ENCODE measurements at regions not wholly inside any gene's neighbourhood (a gene's known extent, or its start where the extent isn't known, plus 50 kb on each side); places are given as distances from the start of the nearest gene placed in this dataset.
"Not testable (repeated sequence)": the region's sequence is repeated elsewhere in the genome, so short reads cannot be mapped to it uniquely, and the experiment has no call there.

DNA sequence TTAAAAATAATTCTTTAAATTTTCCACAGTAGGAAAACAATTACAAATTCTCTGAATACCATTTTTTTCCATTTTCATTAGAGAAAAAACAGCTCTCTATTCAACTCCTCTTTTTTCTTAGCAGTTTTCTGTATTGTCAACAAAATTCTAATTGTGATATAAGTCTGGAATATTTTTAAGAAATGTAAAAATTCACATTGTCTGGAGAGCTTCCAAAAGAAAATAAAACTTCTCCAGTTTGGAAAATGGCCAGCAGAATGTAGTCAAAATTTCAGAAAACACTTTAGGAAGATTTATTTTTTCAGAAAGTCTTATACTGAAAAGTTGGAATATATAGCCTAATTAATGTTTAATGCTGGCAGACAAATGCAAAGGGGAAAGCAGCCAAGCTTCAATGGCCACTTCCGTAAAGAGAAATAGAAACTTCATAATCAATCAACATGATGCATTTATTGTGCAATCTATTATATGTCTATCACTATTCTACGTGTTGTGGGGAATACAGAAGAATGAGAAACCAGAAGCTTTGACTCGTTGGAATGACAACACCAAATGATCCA lies 733.2 kb upstream of the PKDCC start:
- no peak for DNase-seq (ENCODE audit: low read depth)

DNA sequence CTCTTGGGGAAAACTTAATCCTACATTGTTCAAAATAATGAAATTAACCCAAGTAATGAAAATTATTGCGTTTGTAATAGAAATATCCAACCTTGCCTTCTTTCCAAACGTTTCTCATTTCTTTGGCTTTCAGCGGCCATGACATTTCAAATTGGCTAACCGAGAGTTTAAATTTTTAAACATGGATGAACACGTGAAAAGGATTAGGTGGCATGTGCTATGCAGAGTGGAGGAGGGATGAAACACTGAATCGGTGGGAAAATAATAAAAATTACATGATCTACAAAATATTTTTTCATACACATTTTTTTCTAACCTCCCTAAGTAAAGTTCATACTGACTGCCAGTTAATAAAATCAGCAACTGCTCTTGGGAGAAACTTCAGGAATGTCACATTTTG lies 728.4 kb upstream of the PKDCC start:
- no peak for DNase-seq (ENCODE audit: low read depth)

DNA sequence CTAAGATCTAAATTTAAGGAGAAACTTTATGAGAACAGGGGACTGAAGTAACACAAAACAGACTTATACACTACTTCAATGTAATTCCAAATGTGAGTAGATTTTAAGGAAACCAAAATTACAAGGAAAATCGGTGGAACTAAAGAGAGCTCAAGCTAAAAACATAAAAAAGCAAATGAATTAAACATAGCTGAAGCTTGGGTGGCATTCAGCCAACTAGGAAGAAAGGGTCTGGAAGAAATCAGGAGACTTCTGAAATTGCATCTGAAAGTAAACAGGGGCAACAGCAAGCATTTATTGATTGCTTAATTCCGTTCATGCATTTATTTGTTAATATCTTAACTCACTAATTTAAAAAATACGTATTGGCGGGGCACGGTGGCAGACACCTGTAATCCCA lies 727.3 kb upstream of the PKDCC start:
- DNase-seq (ENCODE audit: low read depth) = no peak

DNA sequence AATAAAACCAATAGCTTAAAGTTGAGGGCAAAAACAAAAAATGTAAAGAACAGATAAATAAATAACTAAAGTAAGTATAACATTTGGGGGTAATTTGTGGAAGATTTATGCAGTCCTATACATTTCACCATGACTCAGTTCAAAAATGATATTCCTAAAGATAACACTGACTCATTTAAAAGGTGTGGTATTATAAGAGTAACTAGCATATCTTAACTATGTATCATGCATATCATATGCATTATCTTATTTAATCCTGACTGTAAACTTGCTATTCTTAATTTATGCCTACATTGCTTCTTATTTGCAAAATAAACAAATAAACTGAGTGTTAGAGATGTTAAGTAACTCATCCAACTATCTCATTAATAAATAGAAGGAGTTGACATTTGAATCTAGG lies 726.5 kb upstream of the PKDCC start:
- DNase-seq (ENCODE audit: low read depth) = no peak

DNA sequence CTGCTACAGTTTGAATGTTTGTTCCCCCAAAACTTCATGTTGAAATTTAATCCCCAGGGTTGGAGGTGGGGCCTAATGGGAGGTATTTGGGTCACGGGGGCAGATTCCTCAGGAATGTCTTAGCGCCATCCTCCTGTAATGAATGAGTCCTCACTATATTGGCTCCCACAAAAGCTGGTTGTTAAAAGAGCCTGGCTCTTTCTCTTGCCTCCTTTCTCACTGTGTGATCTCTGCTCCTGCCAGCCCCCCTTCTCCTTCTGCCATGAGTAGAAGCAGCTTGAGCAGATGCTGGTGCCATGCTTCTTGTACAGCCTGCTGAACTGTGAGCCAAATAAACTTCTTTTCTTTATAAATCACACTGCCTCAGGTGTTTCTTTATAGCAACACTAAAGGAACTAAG lies 721.0 kb upstream of the PKDCC start:
- no peak for DNase-seq (ENCODE audit: low read depth)

DNA sequence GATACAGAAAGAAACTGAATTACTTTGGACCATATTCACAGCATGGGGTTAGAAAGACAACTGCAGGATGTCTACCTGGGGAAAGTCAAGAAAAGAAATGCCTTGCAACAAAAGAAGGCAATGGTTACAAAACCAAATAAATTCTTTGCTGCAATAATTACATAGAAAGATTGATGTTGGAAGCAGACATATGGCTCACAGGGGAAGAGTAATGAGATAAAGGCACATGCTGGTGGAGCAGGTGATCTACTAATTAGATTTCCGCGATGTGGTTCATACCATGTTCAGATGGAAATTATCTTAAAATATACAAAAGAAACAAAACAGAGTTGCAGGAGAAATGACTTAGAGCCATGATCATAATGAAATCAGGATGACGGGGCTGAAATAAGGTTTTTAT lies 718.8 kb upstream of the PKDCC start:
- no peak for DNase-seq (ENCODE audit: low read depth)

DNA sequence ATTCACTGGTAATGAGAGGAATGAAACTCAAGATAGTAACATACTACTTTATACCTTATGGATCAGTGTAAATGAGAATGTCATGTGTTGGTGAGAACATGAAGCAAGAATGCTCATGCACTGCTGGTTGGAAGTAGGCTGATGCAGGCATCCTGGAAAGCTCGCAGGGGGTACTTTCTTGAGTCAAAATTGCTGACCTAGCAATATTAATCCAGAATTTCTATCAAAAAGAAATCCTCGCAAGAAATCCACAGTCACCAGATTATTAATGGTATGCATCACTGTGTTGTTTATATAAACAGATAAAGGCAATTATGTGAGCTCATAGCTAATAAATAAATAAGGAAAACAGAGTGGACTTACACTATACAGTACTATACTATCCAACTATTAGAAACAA lies 713.7 kb upstream of the PKDCC start:
- DNase-seq (ENCODE audit: low read depth) = no peak

DNA sequence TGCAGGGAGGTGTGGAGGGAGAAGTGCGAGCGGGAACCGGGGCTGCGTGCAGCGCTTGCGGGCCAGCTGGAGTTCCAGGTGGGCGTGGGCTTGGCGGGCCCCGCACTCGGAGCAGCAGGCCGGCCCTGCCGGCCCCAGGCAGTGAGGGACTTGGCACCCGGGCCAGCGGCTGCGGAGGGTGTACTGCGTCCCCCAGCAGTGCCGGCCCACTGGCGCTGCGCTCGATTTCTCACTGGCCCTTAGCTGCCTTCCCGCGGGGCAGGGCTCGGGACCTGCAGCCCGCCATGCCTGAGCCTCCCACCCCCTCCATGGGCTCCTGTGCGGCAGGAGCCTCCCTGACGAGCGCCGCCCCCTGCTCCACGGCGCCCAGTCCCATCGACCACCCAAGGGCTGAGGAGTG lies 712.2 kb upstream of the PKDCC start:
- DNase-seq (ENCODE audit: low read depth) = not testable (repeated sequence)

DNA sequence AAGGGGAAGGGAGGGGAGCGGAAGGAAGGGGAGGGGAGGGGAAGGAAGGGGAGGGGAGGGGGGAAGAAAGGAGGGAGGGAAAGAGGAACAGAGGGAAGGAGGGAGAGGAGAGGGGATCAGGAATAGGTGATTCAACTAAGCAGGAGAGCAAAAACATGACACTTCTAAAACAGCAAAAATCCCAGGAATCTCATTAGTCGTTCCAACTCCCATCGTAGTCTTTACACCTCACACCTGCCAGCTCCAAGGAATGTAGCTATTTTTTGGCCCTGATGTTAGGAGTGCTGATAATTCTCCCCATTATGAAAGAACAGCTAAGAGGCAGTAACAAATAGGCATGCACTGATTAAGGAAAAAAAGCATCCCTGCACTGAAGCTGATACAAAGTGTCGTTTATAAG lies 709.9 kb upstream of the PKDCC start:
- DNase-seq (ENCODE audit: low read depth) = no peak

DNA sequence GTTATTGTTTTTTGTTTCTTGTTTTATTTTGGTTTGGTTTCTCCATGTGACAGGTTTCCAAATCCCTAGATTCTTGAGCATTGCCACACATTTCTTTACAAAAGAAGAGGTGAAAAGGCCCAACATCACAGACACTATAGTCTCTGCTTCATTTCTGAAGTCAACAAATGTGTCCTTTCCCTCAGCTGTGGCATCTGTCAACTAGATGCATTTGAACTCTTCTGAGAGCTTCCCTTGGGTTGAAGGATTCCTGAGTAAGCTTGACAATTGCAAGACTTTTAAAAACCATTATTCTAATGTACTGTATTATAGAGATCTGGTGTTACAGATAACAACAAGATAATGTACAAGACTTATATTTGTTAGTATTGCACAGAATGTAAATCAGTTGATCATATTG lies 703.3 kb upstream of the PKDCC start:
- DNase-seq (ENCODE audit: low read depth) = no peak

DNA sequence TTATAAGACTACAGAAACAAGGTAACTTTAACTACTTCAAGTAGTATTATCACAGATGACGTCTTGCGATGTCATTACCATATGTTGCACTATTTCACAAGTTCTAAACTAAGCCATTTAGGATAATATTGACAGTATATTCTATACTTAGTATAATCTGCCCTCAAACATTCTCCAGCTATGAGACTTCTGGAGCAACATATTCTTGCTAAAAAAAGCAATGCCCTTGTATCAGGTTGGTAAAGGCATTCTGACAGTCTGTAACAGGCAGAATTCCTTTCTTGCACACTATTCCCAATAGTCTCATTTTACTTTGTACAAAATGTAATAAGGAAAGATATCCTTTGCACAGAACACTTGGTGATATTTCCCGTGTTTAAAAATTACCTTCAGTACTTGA lies 694.8 kb upstream of the PKDCC start:
- no peak for DNase-seq (ENCODE audit: low read depth)

DNA sequence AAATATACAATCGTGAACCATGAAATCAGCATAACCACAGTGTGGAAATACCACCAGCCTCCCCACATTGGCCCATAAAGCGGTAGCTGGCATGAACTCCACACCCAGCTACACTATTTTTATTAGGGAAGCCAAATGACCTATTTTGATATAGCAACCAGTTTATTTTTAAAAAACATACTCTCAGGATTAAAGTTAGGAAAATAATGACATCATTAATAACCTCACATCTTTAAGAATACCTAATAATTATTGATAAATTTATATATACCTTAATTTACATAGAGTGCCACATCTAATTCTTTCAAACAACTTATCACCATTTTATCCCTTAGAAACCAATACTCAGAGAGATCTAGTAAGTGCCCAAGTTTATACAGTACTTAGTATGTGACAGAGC lies 692.0 kb upstream of the PKDCC start:
- no peak for DNase-seq (ENCODE audit: low read depth)

DNA sequence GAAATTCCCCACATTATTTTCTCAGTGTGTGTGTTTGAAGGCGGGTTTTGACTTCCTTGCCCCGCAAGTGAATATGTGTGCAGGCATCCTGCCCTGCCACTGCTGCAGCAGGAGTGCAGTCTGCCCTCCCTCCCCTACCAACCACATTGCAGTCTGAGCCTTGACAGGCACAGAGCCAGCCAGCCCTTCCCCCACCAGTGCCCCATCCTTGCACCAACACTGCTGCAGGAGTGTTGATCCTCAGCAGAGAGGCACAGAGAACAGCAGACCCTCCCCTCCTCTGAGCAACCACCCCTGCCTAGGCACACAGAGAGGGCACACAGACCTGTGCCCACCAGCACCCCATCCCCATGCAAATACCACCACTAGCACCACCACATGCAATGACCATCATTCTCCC lies 683.0 kb upstream of the PKDCC start:
- DNase-seq (ENCODE audit: low read depth) = no peak

DNA sequence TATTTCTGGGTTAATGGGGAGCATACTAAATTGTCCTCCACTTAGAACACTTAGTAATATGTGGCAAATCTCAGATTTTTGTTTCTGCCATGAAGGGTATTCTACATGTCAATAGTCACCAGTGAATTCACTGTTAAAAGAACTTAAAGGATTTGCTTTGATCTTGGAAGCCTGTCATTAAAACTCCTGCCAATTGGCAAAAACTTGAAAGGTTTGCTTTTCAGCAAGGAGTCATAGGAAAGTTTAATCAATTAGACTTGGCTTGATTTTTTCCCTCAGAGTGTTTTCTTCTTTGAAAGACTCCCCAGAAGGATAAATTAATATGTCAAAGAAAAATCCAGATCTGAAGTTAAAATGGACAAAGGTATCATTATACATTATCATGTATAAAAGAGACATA lies 671.9 kb upstream of the PKDCC start:
- no peak for DNase-seq (ENCODE audit: low read depth)

DNA sequence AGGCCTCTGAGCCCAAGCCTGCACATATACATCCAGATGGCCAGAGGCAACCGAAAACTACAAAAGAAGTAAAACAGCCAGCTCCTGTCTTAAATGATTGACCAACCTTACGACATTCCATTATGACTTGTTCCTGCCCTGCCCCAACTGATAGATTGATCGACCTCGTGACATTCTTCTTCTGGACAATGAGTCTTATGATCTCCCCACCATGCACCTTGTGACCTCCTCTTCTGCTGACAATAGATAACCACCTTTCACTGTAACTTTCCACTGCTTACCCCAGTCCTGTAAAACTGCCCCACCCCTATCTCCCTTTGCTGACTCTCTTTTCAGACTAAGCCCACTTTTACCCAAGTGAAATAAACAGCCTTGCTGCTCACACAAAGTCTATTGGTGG lies 670.0 kb upstream of the PKDCC start:
- no peak for DNase-seq (ENCODE audit: low read depth)

DNA sequence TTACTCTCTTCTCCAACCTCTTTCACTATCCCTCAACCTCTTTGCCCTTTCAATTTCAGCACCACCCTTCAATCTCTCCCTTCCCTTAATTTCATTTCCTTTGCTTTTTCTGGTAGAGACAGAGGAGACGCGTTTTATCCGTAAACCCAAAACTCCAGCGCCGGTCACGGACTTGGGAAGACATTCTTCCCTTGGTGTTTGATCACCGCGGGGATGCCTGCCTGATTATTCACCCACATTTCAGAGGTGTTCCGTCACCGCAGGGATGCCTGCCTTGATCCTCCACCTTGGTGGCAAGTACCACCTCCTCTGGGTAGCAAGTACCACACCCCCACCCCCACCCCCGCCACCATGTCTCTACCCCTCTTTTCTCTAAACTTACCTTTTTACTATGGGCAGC lies 669.4 kb upstream of the PKDCC start:
- no peak for DNase-seq (ENCODE audit: low read depth)

DNA sequence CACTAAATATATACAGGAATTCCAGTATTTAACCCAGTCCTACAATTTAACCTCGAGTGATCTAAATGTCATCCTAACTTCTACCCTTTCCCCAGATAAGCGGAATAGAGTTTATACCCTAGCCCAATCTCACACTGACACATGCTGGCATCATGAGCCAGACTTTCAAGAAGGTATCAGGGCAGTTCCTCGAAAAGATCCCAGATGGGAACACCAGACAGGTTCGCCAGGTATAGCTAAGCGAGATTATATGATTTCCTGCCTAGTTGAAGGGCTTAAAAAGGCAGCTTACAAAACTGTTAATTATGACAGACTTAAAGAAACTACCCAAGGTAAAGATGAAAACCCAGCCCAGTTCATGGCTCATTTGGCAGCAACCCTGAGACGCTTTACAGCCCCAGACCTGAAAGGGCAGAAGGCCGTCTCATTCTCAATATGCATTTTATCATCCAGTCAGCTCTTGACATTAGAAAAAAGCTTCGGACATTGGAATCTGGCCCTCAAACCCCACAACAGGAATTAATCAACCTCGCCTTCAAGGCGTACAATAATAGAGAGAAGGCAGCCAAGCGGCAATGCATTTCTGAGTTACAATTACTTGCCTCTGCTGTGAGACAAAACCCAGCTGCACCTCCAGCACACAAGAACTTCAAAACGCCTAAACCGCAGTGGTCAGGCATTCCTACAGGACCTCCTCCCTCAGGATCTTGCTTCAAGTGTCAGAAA lies 668.2 kb upstream of the PKDCC start:
- no peak for DNase-seq (ENCODE audit: low read depth)

DNA sequence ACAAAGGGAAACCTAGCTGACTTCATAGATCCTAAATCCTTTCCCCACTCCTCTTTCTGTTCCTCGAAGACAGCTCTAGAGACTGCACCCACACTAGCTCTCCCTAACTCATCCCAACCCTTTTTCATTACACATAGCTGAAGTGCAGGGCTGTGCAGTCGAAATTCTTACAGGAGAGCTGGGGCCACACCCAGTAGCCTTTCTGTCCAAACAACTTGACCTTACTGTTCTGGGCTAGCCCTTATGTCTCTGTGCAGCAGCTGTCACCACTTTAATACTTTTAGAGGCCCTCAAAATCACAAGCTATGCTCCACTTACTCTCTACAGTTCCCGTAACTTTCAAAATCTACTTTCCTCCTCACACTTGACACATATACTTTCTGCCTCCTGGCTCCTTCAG lies 666.1 kb upstream of the PKDCC start:
- no peak for DNase-seq (ENCODE audit: low read depth)

DNA sequence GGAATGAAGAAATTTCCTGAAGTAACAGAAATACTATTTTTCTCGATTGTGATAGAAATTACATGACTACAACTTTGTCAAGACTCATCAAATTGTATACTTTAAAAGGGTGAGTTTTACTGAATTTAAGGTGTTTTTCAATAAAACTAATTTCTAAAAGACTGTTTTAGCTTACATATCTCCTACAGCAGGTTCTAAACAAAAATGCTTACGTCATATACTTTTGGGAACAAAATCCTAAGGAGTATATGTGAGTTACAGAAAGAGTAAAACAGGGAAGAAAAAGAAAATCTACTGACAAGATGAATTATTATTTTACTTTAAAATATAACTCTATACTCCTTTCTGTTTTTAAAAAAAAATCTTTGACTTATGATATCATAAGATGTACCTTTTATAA lies 660.3 kb upstream of the PKDCC start:
- no peak for DNase-seq (ENCODE audit: low read depth)

DNA sequence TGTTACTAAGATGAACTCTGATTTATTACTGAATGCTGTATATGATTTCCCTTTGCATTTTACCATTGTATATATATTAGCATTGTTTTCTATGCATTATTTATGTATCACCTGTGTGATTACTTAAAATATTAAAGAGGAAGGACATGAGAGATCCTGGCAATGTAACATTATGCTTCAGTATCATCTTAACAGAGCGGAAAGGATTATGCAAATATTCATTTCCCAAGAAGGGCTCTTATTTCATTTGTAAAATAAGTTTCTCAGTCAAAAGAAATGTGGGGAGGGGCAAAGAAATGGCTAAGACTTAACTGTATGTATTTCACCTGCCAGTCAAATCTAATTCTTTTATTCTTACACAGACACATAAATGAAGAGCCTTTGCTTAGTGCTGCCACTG lies 654.2 kb upstream of the PKDCC start:
- no peak for DNase-seq (ENCODE audit: low read depth)

DNA sequence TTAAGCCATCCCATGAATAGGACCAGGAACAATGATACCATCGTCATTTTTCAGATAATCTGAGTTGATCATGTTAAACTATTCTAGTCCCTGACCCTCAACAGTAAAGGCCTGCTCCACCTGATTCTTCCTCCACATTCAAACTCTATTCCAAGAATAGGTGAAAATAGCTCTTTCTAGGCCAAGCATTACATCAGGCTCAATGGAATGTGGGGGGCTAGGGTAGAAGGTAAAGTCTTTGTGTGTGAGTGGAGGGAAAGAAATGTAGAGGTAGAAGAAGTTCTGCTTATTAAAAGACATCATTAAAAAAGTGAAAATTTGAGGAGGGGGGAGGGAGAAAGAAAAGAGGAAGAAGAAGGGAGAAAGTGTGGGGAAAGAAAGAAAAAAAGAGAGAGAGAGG lies 653.3 kb upstream of the PKDCC start:
- no peak for DNase-seq (ENCODE audit: low read depth)

DNA sequence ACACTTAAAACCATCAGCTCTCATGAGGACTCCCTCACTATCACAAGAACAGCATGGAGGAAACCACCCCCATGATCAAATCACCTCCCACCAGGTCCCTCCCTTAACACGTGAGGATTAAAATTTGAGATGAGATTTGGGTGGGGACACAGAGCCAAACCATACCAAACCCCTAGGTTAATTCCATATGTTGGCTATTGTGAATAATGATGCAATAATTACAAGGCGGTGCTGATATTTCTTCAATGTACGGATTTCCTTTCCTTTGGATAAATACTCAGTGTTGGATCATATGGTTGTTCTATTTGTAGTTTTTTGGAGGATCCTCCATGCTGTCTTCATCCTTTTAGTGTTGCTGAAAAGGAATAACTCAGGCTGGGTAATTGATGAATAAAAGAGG lies 652.1 kb upstream of the PKDCC start:
- DNase-seq (ENCODE audit: low read depth) = no peak

DNA sequence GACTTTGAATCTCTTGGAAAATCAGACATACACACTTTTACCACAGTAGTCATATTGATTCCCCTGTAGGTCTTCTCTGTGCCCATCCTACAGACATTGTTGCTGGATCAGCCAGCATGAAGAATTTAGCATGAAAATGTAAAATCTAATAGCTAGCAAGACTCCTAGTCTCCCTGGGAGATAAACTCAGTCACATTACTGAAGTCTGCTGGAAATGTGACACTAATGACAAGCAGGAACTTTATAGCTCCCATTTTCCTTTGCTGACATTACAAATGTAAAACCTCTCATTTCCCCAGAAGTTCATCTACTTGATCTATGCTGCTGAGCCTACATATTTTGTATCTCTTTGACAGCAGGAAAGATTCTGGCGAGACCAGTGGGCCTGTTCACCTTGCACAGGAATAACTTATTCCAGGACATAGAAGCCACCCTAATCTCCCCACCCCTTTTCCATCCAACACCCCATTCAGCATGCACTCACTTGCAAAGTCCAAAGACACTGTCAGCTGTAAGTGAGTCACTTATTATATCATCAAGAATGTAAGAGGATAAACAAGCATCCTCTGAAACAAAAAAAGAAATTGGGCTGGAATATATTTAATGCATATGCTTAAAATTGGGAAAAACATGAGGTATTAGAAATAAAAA lies 648.3 kb upstream of the PKDCC start:
- no peak for DNase-seq (ENCODE audit: low read depth)

DNA sequence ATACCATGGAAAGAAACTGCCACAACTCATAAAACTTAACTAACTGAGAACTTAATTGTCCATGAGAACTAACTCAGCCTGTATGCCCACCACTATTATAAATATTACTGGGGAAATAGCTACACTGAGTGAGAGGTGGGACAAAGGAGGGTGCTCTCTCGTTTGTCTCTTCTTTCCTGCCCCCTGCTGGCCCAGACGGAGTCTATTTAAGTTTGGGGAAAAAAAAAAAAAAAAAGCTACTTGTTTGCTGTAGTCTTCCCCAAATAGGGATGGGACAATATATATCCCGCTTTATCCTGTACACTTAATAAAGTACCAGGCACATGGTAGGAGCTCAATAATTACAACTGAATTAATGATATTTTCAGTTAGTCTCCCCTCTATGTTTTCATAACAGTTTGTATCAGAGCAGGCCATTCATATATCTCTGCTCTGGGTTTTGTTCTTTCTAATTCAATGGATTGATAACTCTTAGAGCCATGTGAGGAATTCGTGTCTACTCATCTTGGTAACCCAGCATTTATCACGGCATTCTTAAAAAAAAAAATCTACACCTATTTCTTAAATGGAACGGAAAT lies 647.6 kb upstream of the PKDCC start:
- no peak for DNase-seq (ENCODE audit: low read depth)
